SKM-1 treated with dmso at 0.1 percent for 144 hours (cell line): ENCODE measurements at regions not wholly inside any gene's neighbourhood (a gene's known extent, or its start where the extent isn't known, plus 50 kb on each side); places are given as distances from the start of the nearest gene placed in this dataset.

Source experiments
- DNase-seq: peaks from one replicate; lab custom pipeline; 2025; ENCODE audit not compliant: unreplicated experiment; lab: John Stamatoyannopoulos, UW

GRCh38 chr2:30339071-30339470 lies 107.7 kb downstream of the LBH start:
- no peak for DNase-seq

GRCh38 chr2:30341500-30342267 lies 105.4 kb upstream of the LCLAT1 start:
- DNase-seq, result no peak

GRCh38 chr2:30346471-30347169 lies 100.4 kb upstream of the LCLAT1 start:
- DNase-seq, result no peak

- DNase-seq, result no peak
Observed at GRCh38 chr2:30348825-30349224, 98.2 kb upstream of the LCLAT1 start.

GRCh38 chr2:30349691-30350090 lies 97.4 kb upstream of the LCLAT1 start:
- no peak for DNase-seq

- no peak for DNase-seq
Observed at GRCh38 chr2:30351116-30351515, 95.9 kb upstream of the LCLAT1 start.

- DNase-seq, result no peak
Observed at GRCh38 chr2:30351949-30352348, 95.1 kb upstream of the LCLAT1 start.

GRCh38 chr2:30354150-30354549 lies 92.9 kb upstream of the LCLAT1 start:
- DNase-seq, result no peak

GRCh38 chr2:30354621-30355020 lies 92.4 kb upstream of the LCLAT1 start:
- DNase-seq, result no peak

GRCh38 chr2:30355306-30355705 lies 91.7 kb upstream of the LCLAT1 start:
- DNase-seq, result no peak

GRCh38 chr2:30356071-30356470 lies 91.0 kb upstream of the LCLAT1 start:
- DNase-seq, result no peak

- no peak for DNase-seq
Observed at GRCh38 chr2:30356776-30357175, 90.3 kb upstream of the LCLAT1 start.

GRCh38 chr2:30358351-30358750 lies 88.7 kb upstream of the LCLAT1 start:
- no peak for DNase-seq

- no peak for DNase-seq
Observed at GRCh38 chr2:30358842-30359241, 88.2 kb upstream of the LCLAT1 start.

- DNase-seq, result no peak
Observed at GRCh38 chr2:30359644-30360167, 87.3 kb upstream of the LCLAT1 start.

GRCh38 chr2:30361751-30362394 lies 85.2 kb upstream of the LCLAT1 start:
- DNase-seq, result no peak

- DNase-seq, result no peak
Observed at GRCh38 chr2:30362468-30363081, 84.5 kb upstream of the LCLAT1 start.

GRCh38 chr2:30363406-30363805 lies 83.6 kb upstream of the LCLAT1 start:
- DNase-seq, result no peak

- DNase-seq, result no peak
Observed at GRCh38 chr2:30365201-30365600, 81.8 kb upstream of the LCLAT1 start.

- no peak for DNase-seq
Observed at GRCh38 chr2:30366199-30366691, 80.8 kb upstream of the LCLAT1 start.
